ENCODE measurements at regions not wholly inside any gene's neighbourhood (a gene's known extent, or its start where the extent isn't known, plus 50 kb on each side); places are given as distances from the start of the nearest gene placed in this dataset.

- TF ChIP-seq ARNTL (CRISPR knock-in tag; IDR thresholded peaks at IDR 0.05; ENCODE audit: borderline replicate concordance, low read depth) (no peak), ZFP3 (CRISPR knock-in tag; IDR thresholded peaks at IDR 0.05) (no peak), ZNF565 (CRISPR knock-in tag; conservative IDR thresholded peaks at IDR 0.05; ENCODE audit: low read depth) (no peak), ISL1 (CRISPR knock-in tag; IDR thresholded peaks at IDR 0.05) (no peak), SNAI2 (CRISPR knock-in tag; IDR thresholded peaks at IDR 0.05) (no peak), RARB (CRISPR knock-in tag; IDR thresholded peaks at IDR 0.05) (no peak), BACH2 (CRISPR knock-in tag; IDR thresholded peaks at IDR 0.05; ENCODE audit: borderline replicate concordance) (no peak), TOX (CRISPR knock-in tag; IDR thresholded peaks at IDR 0.05; ENCODE audit: borderline replicate concordance) (no peak)
Measured at GRCh38 chr3:14267976-14268375, 89.4 kb downstream of the LSM3 start.

All from SK-N-SH treated with all-trans-retinoic acid at 6 μM for 48 hours (cell line).